HG03558 (cell line): ENCODE measurements at regions not wholly inside any gene's neighbourhood (a gene's known extent, or its start where the extent isn't known, plus 50 kb on each side); places are given as distances from the start of the nearest gene placed in this dataset.

Experiments used
- ATAC-seq: cut with Tn5 transposase; IDR thresholded peaks from one replicate; pipeline ENCODE4 v1.9.1; 2021; ENCODE audit warnings: moderate number of reproducible peaks; ENCODE audit not compliant: unreplicated experiment; ENCODE audit errors: extremely low read depth

- ATAC-seq: no peak
Measured at GRCh38 chr13:111443981-111444380, 123.5 kb downstream of the TEX29 start.

- ATAC-seq: no peak
Measured at GRCh38 chr13:111448504-111448903, 128.1 kb downstream of the TEX29 start.

GRCh38 chr13:111449041-111449440, 128.6 kb downstream of the TEX29 start:
- ATAC-seq: no peak

GRCh38 chr13:111451402-111451801, 131.0 kb downstream of the TEX29 start:
- no peak for ATAC-seq

GRCh38 chr13:111456452-111457230, 136.2 kb downstream of the TEX29 start:
- no peak for ATAC-seq

GRCh38 chr13:111458001-111458531, 137.6 kb downstream of the TEX29 start:
- ATAC-seq: no peak

GRCh38 chr13:111458739-111459138, 138.3 kb downstream of the TEX29 start:
- ATAC-seq: no peak

GRCh38 chr13:111459803-111460547, 139.5 kb downstream of the TEX29 start:
- no peak for ATAC-seq

GRCh38 chr13:111460548-111461444, 140.4 kb downstream of the TEX29 start:
- ATAC-seq: no peak

GRCh38 chr13:111461445-111462149, 141.2 kb downstream of the TEX29 start:
- no peak for ATAC-seq

- ATAC-seq: no peak
Measured at GRCh38 chr13:111462221-111462764, 141.9 kb downstream of the TEX29 start.

GRCh38 chr13:111462944-111463343, 142.5 kb downstream of the TEX29 start:
- no peak for ATAC-seq

GRCh38 chr13:111467111-111467890, 146.9 kb downstream of the TEX29 start:
- ATAC-seq: no peak

- ATAC-seq: no peak
Measured at GRCh38 chr13:111468037-111468959, 147.9 kb downstream of the TEX29 start.

- ATAC-seq: no peak
Measured at GRCh38 chr13:111469450-111469849, 149.0 kb downstream of the TEX29 start.

- no peak for ATAC-seq
Measured at GRCh38 chr13:111469916-111470506, 149.6 kb downstream of the TEX29 start.

- no peak for ATAC-seq
Measured at GRCh38 chr13:111470933-111471332, 150.5 kb downstream of the TEX29 start.
